Epidermal melanocyte (primary cell): ENCODE measurements at regions not wholly inside any gene's neighbourhood (a gene's known extent, or its start where the extent isn't known, plus 50 kb on each side); places are given as distances from the start of the nearest gene placed in this dataset.

Experiments used
- DNase-seq: peaks from one replicate; pipeline ENCODE4 v3.0.0; 2011; ENCODE audit warnings: low spot score; ENCODE audit not compliant: insufficient read length

DNA sequence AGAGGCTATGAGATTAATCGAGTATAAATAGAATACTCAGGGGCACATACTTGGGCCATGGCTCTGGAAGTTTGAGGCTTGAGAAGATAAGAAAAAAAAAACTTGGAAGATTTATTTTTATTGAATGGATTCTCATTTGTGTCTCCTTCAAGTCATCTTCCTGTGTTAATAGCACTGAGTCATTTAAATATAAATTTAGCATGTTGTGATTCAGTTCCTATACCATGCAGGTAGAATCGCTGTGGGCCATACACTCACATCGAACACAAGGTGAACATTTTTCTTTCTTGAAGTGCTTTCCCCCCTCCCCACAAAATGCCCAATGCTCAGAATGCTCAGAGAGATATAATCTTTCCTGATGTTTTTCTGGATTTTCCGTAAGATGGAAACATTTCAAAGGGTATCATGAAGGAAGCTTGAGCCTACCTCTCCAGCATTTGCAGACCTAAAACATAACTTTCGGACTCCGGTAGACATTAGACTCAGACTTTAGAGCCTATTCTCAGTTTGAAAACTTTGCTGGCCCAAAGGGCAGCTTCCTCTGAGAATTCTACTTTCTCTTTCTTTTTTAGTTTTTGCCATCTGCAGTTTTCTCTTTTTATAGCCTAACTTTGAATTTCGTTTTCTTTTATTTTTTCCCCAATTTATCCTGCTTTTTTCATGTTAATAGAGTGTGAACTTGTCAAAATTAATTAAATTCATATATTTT, 737.6 kb upstream of the NUDT12 start:
- DNase-seq, result no peak

DNA sequence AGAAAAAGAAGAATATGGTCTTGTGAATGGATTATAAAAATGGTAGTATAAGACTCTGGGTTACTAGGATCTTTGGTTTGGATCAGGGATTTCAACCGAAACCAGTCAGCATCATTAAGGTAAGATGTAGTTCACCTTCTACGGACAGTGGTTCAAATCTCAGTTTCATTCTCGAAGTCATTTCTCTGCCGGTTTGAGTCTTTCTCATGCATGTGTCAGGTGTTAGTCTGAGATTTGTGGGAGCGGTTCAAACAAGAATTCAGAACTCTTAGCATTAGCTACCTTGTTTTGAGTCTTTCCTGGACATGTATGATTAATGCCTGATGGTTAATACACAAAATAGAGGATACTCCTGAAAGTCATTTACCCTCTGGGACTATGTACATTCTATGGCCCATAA, 735.9 kb upstream of the NUDT12 start:
- DNase-seq, result no peak

DNA sequence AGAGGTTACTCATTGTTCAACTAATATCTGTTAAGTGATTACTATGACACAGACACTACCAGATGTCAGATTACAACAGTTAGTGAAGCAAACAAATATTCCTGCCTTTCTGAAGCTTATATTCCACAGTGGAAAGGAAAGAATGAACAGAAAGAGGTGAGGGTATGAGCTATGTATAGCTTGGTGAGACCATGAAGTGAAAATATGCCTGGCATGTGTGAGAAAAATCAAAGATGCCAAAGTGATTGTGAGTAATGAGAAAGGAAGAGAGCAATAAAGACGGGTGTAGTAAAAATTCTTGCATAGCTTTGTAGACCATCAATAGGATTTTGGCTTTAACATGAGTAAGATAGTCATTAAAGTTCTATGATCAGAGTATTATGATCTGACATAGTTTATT, 734.5 kb upstream of the NUDT12 start:
- no peak for DNase-seq

DNA sequence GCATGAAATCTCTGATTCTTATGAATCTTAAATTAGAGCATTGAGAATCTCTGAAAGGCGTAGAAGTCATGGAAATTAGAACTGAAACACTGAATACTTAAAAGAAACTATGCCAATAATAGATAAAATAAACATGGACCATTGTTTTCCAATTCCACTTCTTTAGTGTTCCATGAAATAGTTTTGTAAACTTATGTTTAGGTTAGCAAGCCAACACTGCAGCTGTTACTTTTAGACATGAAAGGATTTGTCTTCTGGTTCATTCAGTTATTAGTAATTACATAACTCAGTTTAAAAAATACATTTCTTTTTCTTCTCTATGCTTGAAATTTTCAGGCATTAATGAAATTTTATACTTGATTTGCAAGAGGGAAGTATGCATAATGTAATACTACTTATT, 733.4 kb upstream of the NUDT12 start:
- DNase-seq, result no peak

DNA sequence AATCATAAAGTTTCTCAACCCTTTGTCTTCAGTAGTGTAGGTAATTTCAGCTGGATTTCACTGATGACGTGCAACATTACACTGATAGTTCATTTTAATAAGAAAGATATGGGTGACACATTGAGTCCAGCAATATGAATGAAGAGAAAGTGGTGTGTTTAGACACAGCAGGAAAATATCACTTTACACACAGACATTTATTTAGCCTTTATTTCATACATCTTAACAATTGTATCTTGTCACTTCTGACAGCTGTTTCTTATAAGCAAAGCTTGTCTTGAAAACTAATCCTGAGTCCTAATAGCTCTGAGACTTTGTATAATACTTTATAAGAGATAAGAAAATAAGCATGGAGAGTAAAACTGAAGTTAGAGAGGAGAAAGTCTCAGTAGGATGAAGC, 720.5 kb upstream of the NUDT12 start:
- no peak for DNase-seq

DNA sequence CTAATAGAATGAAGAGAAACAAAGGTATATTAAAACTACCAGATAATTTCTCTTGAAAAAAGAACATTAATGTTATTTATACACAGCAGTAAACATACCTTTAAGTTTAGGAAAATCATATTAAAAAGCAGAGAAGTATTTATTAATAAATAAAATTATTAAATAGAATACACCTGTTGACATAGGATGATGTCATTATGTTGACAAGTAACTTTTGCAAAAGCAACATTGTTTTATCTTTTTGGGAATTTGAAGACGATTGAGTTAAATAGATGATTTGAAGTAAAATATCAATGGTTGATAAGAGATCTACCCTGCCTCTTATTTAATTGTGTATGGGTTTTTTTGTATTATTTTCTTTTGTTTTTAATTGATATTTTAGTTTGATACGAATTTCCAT, 711.1 kb upstream of the NUDT12 start:
- no peak for DNase-seq

DNA sequence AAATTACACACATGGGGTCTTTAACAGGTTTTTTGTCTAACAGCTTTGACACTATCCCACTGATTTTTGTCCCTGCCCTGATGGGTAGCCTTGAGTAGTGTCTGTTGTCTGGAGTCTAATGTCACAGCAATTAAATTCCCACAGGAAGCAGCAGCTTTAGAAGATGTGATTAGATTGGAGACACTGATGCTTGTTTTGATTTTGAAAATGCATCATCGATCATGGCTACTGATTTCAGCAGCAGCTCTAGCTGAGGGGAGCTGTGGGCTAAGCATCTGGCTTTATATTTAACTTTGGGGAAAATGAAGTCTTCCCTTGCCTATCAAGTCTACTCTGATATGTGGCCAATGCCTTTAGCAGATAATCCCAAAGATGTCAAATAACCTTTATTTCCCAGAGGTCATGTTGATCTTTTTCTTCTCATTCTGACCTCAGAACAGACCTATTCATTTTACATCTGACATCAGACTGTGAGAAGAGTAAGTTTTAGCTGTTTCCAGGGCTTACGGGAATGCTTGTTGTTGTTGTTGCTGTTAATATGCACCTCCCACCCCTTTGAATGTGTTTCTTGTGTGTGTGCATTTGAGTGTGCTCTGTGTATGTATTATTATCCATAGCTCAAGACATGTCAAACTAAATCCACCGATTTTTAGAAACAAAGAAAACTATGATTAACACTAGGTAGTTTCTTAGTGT, 704.9 kb upstream of the NUDT12 start:
- no peak for DNase-seq

DNA sequence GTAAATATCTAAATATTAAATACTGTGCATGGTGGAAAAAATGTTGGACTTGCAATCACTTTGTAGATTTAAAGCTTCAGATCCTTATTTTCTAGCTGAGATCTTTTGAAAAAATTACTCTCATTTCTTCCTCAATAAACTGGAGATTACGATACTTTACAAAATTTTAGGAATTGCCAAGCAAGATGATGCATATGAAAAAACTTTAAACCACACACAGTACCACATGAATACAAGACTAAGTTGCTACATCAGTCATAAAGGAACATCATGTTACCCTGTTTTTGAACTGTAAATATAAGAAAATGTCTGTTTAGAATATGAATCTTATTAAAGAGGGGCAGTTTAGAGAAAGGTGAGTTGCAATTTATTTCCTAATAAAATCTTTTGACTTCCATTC, 703.6 kb upstream of the NUDT12 start:
- no peak for DNase-seq

DNA sequence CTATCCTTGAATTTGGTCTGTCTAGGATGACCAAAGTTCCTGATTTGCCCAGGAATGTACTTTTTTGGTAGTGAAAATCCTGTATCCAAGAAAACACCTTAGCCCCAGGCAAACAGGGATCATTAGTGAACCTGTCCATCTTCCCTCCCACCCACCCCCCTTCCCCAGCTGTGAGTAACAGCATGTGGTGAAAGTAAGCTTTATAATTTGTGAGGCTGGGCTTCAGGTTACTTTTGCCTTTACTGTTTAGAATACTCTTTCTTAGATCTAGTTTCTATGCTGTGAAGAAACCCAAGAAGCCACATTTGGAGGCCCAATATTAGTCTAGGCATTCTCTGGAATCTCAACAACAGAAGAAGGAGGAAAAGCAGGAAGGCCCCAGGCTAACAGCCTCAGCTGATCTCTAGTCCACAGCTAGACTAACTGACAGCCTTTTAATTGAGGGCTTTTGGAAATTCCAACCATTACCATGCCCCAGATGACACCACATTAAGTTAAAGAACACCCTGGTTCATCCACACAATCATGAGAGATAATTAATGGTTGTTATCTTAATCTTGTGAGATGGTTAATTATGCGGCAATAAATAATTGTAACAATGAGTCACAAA, 703.0 kb upstream of the NUDT12 start:
- DNase-seq, result no peak

DNA sequence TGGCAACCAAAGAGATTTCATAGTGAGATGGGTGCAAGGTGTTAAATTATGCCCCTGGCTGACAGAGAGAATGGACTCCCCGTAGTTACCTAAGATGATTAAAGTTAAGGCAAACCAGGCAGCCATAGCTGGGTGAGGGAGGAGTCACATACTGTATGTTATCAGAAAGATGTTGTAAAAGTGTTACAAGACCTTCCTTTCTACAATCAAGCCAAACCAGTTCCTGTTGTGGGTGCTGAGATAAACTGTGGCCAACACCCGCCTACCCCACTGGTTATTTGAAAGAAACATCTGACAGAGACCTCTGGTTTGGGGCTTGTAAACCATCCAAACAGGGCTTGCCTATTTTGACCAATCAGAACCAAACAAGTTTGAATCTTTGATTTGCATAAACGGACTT, 684.7 kb upstream of the NUDT12 start:
- DNase-seq, result no peak

DNA sequence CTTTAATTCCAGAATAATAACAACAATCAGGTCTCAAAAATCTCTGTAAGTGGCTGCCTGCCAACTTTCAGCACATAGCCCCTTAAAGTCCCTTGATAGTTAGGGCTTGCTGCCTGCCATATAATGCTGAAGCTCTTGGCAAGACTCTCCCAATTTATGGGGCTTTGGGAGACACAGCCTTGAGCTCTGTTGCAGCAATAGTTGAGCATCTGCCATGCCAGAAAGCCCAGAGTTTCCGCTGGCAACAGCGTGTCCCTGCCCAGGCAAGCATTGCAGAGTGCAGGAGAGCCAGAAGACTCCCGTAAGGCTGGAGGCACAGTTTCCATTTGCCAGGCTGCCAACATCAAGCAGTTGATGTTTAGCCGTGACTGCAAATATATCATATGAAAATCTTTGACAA, 678.5 kb upstream of the NUDT12 start:
- no peak for DNase-seq

DNA sequence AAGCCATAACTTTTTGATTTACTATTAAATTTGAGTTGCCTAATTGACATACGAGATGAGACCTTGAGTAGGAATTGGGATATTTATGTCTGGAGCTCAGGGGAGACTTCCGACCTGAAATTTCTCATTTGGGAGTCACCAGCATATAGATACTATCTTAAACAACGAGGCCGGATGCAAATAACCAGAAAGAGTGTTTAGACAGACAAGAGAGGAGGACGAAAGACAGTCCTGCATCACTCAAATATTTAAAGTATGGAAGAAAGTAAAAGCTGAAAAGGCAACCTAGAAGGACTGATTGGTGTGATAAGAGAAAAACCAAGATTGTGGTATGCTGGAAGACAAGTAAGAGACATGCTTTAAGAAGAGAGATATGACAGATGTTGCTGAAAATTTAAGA, 675.0 kb upstream of the NUDT12 start:
- DNase-seq, result no peak

DNA sequence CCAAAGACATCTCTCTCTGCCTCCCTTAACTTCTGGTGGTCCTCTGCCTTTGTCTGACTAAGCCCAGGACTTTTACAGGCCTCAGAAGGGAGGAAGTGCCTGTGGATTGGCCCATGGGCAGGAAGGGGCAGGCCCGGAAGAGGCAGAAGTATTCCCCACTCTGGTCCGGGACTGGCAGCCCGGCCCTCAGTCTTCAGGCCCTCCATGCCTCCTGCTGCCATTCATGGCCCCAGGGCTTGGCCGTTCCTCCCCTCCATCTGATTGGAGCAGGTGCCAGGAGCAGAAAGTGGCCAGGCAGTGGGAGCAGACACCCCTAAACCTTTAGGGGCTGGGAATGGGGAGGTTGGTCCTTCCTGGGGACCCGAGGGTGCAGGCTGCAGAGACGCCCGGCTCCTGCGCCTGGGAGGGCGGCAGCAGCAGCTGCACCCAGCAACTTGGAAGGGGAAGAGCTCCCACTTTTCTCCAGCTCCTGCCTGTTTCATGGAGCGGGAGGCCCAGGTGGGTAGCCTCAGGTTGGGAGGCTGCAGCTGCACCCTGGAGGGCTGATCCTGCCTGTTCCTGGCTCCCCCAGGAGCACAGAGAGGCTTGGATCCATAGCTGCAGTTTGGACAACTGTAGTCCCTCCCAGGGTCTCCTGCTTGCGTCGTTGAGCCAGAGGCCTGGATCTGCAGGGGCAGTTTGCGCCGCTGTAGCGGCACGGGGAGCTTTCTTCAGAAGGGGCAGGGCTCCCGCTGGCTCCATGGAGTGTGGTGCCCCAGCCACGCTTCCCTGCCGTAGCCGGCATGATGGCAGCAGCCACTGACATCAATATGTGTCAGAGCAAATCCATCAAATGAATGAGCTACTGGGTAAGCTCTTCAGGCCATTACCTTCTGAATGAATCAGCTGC, 661.5 kb upstream of the NUDT12 start:
- DNase-seq, result no peak

DNA sequence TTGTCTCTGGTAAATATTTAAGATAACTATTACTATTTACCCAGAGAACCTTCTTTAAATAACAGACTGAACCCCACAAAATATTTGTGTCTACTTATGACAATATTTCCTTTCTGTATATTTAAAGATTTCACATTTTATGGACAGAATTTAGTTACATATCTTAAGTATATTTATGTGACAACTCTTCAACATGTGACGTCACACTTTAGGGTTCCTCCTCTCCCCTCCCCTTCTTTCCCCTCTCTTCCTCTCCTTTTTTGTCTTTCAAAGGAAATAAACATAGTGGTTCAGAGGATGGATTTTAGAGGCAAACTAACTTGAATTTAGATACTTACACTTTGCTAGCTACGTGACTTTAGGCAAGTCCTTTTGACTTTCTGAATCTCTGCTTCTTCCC, 655.6 kb upstream of the NUDT12 start:
- no peak for DNase-seq

DNA sequence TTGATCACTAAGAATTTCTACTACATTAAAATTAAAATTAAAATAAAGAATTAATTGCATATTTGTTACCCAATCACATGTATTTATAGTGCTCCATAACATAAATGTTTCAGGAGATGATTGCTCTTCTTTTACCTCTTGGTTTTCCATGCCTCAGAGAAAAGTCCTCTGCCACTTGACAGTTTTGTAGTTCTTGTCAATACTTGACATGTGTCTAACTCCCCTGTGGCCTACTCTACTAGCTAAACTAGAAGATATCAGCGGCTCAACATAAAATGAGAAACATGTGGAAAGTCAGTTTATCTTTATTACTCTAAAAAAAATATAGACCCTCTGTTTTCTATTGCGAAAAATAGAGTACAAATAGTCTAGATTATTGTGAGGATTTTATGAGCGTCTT, 650.6 kb upstream of the NUDT12 start:
- DNase-seq, result no peak

DNA sequence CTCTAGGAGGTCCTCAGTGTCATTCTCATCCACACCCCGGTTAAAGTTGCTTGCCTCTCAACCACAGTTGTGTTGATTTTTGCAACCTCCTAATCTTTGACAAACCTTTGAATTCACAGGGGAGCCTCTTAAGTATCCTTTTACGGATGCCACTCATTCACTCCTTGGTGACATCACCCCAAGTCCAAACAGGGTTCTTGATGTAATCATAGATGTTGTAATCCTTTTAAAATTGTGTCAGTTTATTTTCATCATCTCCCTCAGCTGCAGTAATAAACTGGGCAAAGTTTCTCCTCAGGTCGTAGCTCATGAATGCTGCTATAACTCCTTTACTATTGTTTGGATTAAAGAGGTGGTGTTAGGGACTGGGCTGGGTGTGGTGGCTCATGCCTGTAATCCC, 637.2 kb upstream of the NUDT12 start:
- no peak for DNase-seq

DNA sequence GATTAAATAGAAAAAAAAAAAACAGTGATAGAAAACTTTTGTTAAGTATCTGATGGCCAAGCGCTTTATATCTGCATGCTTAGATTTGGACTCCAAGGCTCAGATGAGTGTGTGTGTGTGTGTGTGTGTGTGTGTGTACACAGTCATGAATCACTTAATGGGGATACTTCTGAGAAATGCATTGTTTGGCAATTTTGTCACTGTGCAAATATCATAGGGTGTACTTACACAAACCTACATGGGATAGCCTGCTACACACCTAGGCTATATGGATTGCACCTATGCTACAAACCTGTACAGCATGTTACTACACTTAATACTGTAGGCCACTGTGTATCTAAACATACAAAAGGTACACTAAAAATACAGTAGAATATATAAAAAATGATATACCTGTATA, 635.6 kb upstream of the NUDT12 start:
- no peak for DNase-seq

DNA sequence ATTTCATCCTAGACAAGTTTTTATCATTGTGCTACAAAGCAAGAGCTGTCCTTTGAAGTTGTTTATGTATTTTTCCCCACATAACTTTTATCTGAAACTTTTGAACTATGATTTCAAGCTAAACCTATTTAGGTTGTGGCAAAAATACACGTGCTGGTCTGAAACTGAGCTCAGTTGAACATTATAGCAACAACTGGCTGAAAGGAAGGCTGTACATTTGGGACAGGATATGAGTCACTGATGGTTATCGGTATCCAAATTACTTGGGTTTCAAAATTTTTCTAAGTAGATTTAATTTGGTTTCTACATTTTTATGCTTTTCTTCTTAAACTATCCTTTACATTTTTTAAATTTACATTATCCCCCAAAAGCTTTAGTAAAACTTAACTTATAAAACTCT, 627.3 kb upstream of the NUDT12 start:
- DNase-seq, result no peak

DNA sequence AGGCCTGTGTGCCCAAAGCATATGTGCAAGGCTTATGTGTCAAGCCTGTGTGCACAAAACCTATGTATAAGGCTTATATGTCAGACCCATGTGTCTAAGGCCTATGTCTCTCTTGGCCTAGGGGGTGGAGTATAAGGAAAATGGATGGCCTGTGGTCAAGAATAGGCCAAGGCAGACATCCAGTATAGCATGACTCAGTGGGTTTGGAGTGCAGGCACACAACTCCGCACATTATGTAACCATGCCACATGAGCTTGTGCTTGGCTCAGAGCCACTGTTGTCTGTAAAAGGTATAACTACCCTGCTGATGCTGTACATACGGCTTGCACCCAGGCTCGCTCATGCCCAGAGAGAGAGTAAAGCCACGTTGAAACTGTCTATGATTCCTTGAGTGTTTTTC, 626.4 kb upstream of the NUDT12 start:
- DNase-seq, result no peak

DNA sequence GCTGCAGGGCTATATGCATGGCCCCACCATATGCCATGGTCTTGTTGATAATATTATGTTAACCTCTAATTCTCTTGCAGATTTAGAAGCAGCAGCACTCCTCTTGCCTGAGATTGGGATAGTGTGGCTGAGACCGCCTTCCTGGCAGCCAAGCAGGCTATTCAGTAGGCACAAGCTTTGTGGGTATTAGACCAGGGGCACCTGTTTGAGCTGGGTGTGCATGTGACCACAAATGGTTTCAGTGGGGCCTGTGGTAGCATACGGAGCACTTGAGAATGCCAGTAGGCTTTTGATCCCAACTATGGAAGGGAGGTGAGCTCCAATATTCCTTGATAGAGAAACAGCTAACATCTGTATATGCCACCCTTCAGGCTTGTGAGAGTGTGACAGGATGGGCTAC, 625.1 kb upstream of the NUDT12 start:
- DNase-seq, result no peak

DNA sequence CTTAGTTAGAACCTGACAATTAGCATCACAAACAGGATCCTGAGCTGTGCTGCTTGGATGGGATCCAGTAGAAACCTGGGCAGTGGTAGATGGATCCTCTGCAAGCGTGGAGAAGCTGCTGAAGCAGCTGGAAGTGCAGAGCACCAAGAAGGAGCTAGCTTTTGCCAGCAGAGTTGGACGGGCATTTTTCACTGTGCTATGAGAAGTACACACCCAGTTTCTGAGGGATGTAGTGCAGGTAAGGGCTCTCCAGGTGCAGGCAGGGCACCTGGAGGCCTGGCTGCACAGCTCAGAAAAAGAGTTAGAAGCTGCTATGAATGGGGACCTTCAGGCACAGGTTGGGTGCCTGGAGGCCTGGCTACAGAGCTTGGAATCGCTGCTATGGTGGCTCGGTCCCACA, 623.9 kb upstream of the NUDT12 start:
- no peak for DNase-seq

DNA sequence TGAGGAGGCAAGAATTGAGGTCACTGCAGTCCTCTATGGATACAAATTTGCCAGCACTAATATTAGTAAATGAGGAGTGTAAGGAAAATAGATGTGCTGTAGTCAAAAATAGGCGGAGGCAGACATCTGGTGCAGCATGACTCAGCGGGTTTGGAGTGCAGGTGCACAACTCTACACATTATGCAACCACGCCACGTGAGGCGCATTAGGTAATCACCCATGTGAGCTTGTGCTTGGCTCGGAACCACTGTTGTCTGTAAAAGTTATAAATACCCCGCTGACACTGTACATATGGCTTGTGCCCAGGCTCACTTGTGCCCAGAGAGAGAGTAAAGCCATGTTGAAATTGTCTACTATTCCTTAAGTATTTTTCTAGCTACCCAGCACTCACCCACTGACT, 623.5 kb upstream of the NUDT12 start:
- no peak for DNase-seq
